Coronary artery (tissue), 2 donors: ENCODE measurements at regions not wholly inside any gene's neighbourhood (a gene's known extent, or its start where the extent isn't known, plus 50 kb on each side); places are given as distances from the start of the nearest gene placed in this dataset.
"Not testable (repeated sequence)": the region's sequence is repeated elsewhere in the genome, so short reads cannot be mapped to it uniquely, and the experiment has no call there.

ENCODE experiments used
- DNase-seq: peaks from one replicate; pipeline ENCODE4 v3.0.0-alpha.2; 2017; ENCODE audit warnings: low spot score
- H3K27ac ChIP-seq, 2 donors: fragments of 200-600 bp; sonication (generic); one replicate each; pipeline ENCODE4 v1.5.1; 2016 to 2019
- H3K4me3 ChIP-seq: fragments of 200-600 bp; sonication (generic); 2 replicates; pipeline ENCODE4 v1.5.1; 2016; ENCODE audit warnings: mild to moderate bottlenecking, moderate library complexity
- TF ChIP-seq, protein P1 (sequence below): fragments of 200-600 bp; sonication (generic); IDR thresholded peaks from one replicate; pipeline ENCODE4 v1.5.1; 2019; ENCODE audit warnings: antibody characterized with exemption

DNA sequence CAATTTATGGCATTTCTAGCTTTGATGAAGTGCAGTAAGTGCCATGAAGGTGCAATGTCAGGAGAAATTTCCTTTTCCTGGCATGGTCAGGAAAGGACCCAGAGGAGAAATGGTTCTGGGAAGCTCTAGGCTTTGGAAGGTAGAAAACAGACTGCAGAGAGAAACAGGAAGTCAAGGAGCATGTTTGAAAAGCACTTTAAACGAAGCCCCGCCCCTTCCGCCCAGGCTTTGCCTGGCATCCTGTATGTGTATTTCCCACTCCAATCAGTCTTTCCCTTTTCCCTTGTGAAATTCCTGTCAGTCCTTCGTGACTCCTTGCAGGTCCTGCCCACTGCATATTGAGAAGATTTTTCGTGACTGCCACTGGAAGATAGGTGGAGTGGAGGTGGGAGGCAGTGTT, 320.9 kb upstream of the SASH1 start:
- TF ChIP-seq, protein P1, sequence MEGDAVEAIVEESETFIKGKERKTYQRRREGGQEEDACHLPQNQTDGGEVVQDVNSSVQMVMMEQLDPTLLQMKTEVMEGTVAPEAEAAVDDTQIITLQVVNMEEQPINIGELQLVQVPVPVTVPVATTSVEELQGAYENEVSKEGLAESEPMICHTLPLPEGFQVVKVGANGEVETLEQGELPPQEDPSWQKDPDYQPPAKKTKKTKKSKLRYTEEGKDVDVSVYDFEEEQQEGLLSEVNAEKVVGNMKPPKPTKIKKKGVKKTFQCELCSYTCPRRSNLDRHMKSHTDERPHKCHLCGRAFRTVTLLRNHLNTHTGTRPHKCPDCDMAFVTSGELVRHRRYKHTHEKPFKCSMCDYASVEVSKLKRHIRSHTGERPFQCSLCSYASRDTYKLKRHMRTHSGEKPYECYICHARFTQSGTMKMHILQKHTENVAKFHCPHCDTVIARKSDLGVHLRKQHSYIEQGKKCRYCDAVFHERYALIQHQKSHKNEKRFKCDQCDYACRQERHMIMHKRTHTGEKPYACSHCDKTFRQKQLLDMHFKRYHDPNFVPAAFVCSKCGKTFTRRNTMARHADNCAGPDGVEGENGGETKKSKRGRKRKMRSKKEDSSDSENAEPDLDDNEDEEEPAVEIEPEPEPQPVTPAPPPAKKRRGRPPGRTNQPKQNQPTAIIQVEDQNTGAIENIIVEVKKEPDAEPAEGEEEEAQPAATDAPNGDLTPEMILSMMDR = no peak
- Histone ChIP-seq H3K4me3 (no peak overlapping the region), H3K27ac (no peak overlapping the region)
- no peak for DNase-seq

DNA sequence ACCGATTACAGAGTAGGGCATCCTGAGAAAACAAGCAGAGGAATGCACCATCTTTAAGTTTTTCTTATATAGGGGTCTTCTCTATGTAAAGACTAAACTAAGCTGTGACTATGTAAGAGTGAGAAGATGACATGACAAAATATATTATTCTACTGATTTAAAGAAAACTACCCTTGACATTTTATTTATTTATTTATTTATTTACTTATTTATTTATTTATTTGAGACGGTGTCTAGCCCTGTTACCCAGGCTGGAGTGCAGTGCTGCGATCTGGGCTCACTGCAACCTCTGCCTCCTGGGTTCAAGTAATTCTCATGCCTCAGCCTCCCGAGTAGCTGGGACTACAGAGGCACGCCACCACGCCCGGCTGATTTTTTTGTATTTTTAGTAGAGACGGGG, 320.4 kb upstream of the SASH1 start:
- H3K27ac ChIP-seq, H3K4me3 ChIP-seq, DNase-seq: not testable (repeated sequence)

DNA sequence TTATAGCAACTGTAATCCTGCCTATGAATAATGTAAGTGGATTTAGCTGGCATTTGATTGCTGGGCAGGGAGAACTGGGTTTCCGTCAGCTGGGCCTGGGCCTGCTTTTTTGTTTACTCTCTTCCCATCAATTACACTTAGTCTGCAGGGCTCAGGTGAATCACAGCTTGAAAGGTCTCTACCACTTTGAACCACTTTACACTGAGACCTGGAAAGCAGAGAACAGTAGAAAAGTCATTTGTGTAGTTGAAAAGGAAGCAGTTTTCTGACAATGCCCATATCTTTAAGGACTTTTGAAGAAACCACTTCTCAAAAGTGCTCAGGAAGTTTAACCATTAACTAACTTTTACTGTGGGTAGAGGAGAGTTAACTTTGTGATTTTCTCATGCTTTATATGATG, 315.4 kb upstream of the SASH1 start:
- Histone ChIP-seq H3K27ac (no peak overlapping the region), H3K4me3 (no peak overlapping the region)
- TF ChIP-seq, protein P1 = no peak
- DNase-seq = no peak

DNA sequence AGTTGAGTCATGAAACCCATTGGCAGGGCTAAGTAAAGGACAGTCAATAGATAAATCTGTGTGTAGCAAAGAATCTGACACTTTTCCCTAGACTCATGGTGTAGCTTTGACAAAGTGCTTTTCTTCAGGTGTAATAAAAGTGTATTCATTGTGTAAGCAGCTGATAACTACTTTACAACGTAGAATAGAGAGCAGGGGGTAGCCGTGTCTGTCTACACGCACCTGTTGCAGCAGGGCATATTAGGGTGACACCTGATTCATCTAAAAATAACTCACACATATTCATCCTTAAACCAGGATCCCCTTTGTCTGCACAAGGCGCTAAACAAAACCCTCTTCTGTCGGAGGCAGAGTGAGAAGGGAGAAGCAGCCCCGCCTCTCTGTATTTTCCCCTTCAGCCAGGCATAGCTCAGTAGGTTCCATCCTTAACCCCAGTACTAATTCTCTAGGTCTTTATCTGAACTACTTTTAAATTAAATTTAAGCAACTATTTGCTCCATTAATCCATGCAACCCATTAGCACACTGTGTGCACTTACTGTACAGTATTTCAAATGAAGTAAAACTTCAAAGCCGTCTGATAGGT, 306.7 kb upstream of the SASH1 start:
- TF ChIP-seq, protein P1 = no peak
- Histone ChIP-seq H3K4me3 (no peak overlapping the region), H3K27ac (no peak overlapping the region)
- no peak for DNase-seq

DNA sequence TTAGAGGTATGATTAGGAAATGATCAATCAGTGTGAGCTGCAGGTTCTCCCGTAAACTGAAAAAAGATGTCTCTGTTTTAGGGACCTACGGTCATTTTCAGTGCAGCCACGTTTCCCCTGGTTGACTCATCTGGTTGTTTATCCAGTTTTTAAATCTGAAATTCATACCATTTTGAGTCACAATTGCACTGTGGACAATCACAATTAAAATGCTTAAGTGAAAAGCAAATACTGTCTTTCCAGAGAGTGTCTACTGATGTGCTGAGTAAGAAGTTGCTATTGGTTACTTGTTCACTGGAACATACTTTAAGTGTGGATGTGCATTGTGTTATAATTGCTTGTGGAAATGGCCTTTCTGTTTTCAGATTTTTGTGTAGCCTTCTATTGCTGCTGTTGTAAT, 305.1 kb upstream of the SASH1 start:
- H3K27ac ChIP-seq = no peak overlapping the region
- H3K4me3 ChIP-seq = no peak overlapping the region
- no peak for DNase-seq
- TF ChIP-seq, protein P1 = no peak

DNA sequence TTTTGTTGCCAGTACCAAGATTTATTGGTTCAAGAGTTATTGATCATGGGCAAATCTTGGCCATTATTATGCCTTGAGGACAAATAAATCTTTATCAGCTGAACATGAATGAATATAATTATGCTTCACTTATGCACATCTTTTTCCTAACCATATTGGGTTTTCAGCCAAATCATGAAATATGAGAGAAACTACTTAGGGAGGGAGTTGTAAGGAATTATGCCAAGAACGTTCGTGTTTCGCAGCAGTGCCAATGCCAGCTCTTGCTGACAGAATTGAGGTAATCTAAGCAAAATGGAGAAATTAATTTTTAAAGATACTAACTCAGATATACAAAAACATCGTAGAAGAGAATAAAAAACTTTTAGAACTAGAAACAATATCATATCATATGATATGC, 301.1 kb upstream of the SASH1 start:
- no peak for DNase-seq
- no peak overlapping the region for H3K4me3 ChIP-seq
- TF ChIP-seq, protein P1 = no peak

DNA sequence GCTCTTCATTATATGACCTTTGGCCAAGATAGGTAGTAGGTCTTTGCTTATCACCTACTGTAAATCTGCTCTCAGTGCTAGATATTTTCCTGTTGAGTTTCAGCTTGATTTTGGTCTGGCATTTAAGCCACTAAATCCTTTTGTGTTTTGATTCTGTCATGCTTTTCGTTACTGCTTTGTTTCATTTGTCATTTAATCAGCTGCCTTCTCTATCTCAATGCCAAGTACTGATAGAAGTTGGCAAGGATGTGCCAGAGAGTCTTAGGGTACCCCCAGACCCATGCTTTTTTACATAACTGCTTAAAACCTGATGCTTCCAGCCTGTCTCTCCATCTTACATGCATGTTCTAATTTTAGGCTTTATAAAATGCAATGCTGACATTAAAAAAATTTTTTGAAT, 300.1 kb upstream of the SASH1 start:
- no peak overlapping the region for H3K27ac ChIP-seq
- TF ChIP-seq, protein P1 = no peak
- no peak for DNase-seq
- H3K4me3 ChIP-seq = no peak overlapping the region

More for the DNA sequence above, 301.1 kb upstream of the SASH1 start:
- no peak overlapping the region for H3K27ac ChIP-seq
